ENCODE measurements at regions not wholly inside any gene's neighbourhood (a gene's known extent, or its start where the extent isn't known, plus 50 kb on each side); places are given as distances from the start of the nearest gene placed in this dataset.
"Not testable (repeated sequence)": the region's sequence is repeated elsewhere in the genome, so short reads cannot be mapped to it uniquely, and the experiment has no call there.

DNA sequence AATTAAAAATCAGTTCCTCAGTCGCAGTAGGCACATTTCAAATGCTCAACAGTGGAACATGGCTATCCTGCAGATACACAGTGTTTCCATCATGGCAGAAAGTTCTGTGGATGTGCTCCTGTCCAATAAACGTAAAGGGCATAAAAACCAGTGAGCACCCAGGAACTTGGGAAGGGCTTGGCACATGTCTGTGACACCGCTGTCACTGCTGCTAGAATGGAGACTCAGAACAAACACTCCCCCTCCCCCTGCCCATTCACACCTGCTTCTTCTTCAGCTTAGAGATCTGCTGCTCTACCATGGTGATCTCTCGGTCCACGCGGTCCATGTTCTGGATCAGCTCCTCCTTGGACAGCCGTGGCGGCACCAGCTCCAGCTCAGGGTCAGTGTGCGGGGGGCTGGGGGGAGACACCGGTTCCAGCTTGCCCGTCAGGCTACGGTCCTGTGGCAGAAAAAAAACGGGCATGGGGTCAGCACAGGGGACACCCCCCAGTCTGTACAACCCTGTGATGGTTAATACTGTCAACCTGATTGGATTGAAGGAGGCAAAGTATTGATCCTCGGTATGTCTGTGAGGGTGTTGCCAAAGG lies 94.6 kb downstream of the NCOR2 start:
- Mint-ChIP-seq H3K4me3 (no peak overlapping the region), H3K9me3 (peaks cover 24% of the 10 kb centered on the region), H3K27ac (no peak overlapping the region), H3K4me1 (peaks cover 5% of the 10 kb centered on the region), H3K27me3 (ENCODE audit: low read depth) (no peaks in the 10 kb centered on the region), H3K36me3 (peaks cover 81% of the 10 kb centered on the region)
- TF ChIP-seq, protein P1, sequence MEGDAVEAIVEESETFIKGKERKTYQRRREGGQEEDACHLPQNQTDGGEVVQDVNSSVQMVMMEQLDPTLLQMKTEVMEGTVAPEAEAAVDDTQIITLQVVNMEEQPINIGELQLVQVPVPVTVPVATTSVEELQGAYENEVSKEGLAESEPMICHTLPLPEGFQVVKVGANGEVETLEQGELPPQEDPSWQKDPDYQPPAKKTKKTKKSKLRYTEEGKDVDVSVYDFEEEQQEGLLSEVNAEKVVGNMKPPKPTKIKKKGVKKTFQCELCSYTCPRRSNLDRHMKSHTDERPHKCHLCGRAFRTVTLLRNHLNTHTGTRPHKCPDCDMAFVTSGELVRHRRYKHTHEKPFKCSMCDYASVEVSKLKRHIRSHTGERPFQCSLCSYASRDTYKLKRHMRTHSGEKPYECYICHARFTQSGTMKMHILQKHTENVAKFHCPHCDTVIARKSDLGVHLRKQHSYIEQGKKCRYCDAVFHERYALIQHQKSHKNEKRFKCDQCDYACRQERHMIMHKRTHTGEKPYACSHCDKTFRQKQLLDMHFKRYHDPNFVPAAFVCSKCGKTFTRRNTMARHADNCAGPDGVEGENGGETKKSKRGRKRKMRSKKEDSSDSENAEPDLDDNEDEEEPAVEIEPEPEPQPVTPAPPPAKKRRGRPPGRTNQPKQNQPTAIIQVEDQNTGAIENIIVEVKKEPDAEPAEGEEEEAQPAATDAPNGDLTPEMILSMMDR (IDR thresholded peaks at IDR 0.05; ENCODE audit: unreplicated experiment): no peak
- DNase-seq (ENCODE audit: low spot score in 2 of 2, unreplicated experiment in 2 of 2): no peak

DNA sequence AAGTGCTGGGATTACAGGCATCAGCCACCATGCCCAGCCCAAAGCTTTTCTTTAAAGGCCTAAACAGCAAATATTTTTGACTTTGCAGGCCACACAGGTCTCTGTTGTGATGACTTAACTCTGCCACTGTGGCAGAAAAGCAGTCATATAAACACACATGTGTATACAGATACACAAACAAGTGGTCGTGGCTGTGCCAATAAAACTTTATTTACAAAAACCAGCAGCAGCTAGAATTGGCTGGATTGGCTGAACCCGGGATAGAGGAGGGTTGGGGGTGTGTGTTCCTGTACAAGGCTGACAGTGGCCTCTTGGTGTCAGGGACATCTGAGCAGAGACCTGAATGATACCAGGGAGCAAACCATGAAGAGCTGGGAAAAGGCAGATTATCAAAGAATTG lies 95.6 kb downstream of the NCOR2 start:
- Mint-ChIP-seq H3K4me3 (no peak overlapping the region), H3K36me3 (peaks cover 76% of the 10 kb centered on the region), H3K4me1 (no peaks in the 10 kb centered on the region), H3K27me3 (ENCODE audit: low read depth) (no peaks in the 10 kb centered on the region), H3K9me3 (peaks cover 24% of the 10 kb centered on the region), H3K27ac (no peak overlapping the region)
- TF ChIP-seq, protein P1 (IDR thresholded peaks at IDR 0.05; ENCODE audit: unreplicated experiment): no peak
- no peak for DNase-seq (ENCODE audit: low spot score in 2 of 2, unreplicated experiment in 2 of 2)

GRCh38 chr12:124470806-124471205 lies 96.6 kb downstream of the NCOR2 start:
- TF ChIP-seq, protein P1 (IDR thresholded peaks at IDR 0.05; ENCODE audit: unreplicated experiment): no peak
- Mint-ChIP-seq H3K27me3 (ENCODE audit: low read depth) (no peaks in the 10 kb centered on the region), H3K9me3 (peaks cover 24% of the 10 kb centered on the region), H3K4me3 (no peak overlapping the region), H3K36me3 (peaks cover 76% of the 10 kb centered on the region), H3K27ac (no peak overlapping the region), H3K4me1 (no peaks in the 10 kb centered on the region)
- DNase-seq (ENCODE audit: low spot score in 2 of 2, unreplicated experiment in 2 of 2): no peak

- TF ChIP-seq, protein P1 (IDR thresholded peaks at IDR 0.05; ENCODE audit: unreplicated experiment): no peak
- no peak for DNase-seq (ENCODE audit: low spot score in 2 of 2, unreplicated experiment in 2 of 2)
- Mint-ChIP-seq H3K27me3 (ENCODE audit: low read depth) (no peaks in the 10 kb centered on the region), H3K4me3 (no peak overlapping the region), H3K27ac (no peak overlapping the region), H3K36me3 (peaks cover 75% of the 10 kb centered on the region), H3K4me1 (no peaks in the 10 kb centered on the region), H3K9me3 (peaks cover 24% of the 10 kb centered on the region)
These were observed 97.3 kb downstream of the NCOR2 start for GRCh38 chr12:124470139-124470538.

DNA sequence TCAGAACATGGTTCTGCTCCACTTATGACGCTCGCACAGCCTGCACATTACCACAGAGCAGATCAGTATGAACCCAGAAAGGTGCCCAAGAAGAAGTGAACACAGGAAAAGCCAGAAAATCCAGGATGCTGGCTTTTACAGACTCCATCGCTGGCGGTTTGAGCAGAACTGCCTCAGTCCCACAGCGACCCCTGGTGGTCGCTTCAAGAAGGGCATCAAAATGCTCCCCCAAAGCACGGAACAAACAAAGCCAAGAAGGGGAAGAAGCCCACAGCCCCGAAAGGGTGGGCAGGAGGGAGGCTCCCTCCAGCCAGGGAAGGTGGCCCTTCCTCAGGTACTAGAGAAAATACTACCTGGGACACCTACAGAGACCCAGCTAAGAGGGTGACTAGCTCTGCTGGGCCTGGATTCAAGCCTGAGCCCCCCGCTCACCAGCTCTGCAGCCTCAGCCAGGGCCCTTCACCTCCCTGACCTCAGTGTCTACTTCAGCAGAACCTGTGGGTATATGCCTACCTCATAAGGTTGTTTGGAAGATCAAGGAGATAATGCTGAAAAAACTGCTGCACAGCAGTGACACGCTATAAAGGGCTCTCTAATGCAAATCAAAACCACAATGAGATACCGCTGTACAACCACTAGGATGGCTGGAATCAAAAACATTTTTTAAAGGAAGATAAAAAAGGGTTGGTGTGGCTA lies 98.1 kb downstream of the NCOR2 start:
- Mint-ChIP-seq H3K27me3 (ENCODE audit: low read depth) (no peaks in the 10 kb centered on the region), H3K4me3 (no peak overlapping the region), H3K27ac (no peak overlapping the region), H3K9me3 (peaks cover 28% of the 10 kb centered on the region), H3K4me1 (no peaks in the 10 kb centered on the region), H3K36me3 (peaks cover 76% of the 10 kb centered on the region)
- TF ChIP-seq, protein P1 (IDR thresholded peaks at IDR 0.05; ENCODE audit: unreplicated experiment): peak; percentile 94
- DNase-seq (ENCODE audit: low spot score in 2 of 2, unreplicated experiment in 2 of 2): no peak

- not testable (repeated sequence) for H3K4me1 Mint-ChIP-seq; DNase-seq (ENCODE audit: low spot score in 2 of 2, unreplicated experiment in 2 of 2); H3K27me3 Mint-ChIP-seq (ENCODE audit: low read depth); H3K27ac Mint-ChIP-seq; H3K4me3 Mint-ChIP-seq
- Mint-ChIP-seq H3K9me3 (peaks cover 18% of the 10 kb centered on the region), H3K36me3 (peaks cover 64% of the 10 kb centered on the region)
These were observed 99.9 kb downstream of the NCOR2 start for GRCh38 chr12:124467549-124467948.
